Endothelial cell of umbilical vein (primary cell): ENCODE measurements at regions not wholly inside any gene's neighbourhood (a gene's known extent, or its start where the extent isn't known, plus 50 kb on each side); places are given as distances from the start of the nearest gene placed in this dataset.

Experiments
- BruUV-seq: library from RNA; stranded (reverse); fragments of 400-500 nt; replicated peaks from 2 replicates; lab custom pipeline; 2021; lab: Mats Ljungman, UMichigan
- CTCF ChIA-PET: fragments of 300-600, 350-600 bp; sonication (Branson Sonifier 250); formaldehyde crosslinking; loops from one replicate; lab custom pipeline; 2021; ENCODE audit warnings: antibody characterized with exemption, inconsistent platforms; lab: Charles Lee
- POLR2A ChIA-PET: fragments of 300-600, 350-600 bp; sonication (Branson Sonifier 250); formaldehyde crosslinking; loops from one replicate; lab custom pipeline; 2021; ENCODE audit warnings: antibody characterized with exemption, inconsistent platforms; lab: Charles Lee
- DNase-seq: peaks from one replicate; pipeline ENCODE4 v3.0.0-alpha.2; 2011; ENCODE audit warnings: low read depth, low spot score
- FAIRE-seq: peaks from 2 replicates; lab custom pipeline; 2011; peaks lifted over from hg19 to GRCh38; lab: Jason Lieb, UNC
- H2AFZ ChIP-seq: 2 replicates; pipeline ENCODE4 v1.6.0; 2012; ENCODE audit warnings: low read depth, low read length, control low read depth, inconsistent platforms
- H3K27ac ChIP-seq: 2 replicates; pipeline ENCODE4 v1.5.1; 2011; ENCODE audit warnings: low read depth, mild to moderate bottlenecking, control low read depth, low read length, moderate library complexity; ENCODE audit not compliant: insufficient read depth
- H3K27me3 ChIP-seq, 2 experiments: 2 replicates each; pipeline versions ENCODE4 v1.6.0 to v1.6.1; 2011; ENCODE audit warnings: low read length in 2 of 2, mixed read lengths in 1 of 2; ENCODE audit not compliant: control insufficient read depth in 2 of 2, insufficient read depth in 2 of 2
- H3K36me3 ChIP-seq, 2 experiments: 2 replicates in 1 of 2; 3 replicates in 1 of 2; pipeline ENCODE4 v1.5.1; 2011; ENCODE audit warnings: low read length in 2 of 2, mild to moderate bottlenecking in 1 of 2, moderate library complexity in 1 of 2; ENCODE audit not compliant: control insufficient read depth in 2 of 2, insufficient read depth in 2 of 2; ENCODE audit errors: extremely low read depth in 1 of 2
- H3K4me1 ChIP-seq: 3 replicates; pipeline ENCODE4 v1.5.1; 2011; ENCODE audit warnings: mild to moderate bottlenecking, low read length; ENCODE audit not compliant: control insufficient read depth, insufficient read depth; ENCODE audit errors: extremely low read depth
- H3K4me2 ChIP-seq: 2 replicates; pipeline ENCODE4 v1.6.1; 2011; ENCODE audit warnings: low read length, control low read depth, mixed read lengths; ENCODE audit not compliant: insufficient read depth
- H3K4me3 ChIP-seq, 3 experiments: fragments of 200-600 bp in 1 of 3; sonication (generic), shearing (Covaris generic) in 1 of 3; replicated peaks in 1 of 3; 2 replicates each; pipeline ENCODE4 v1.5.1; 2011 to 2016; ENCODE audit warnings: control low read depth in 3 of 3, low read length in 3 of 3, mild to moderate bottlenecking in 2 of 3, inconsistent platforms in 1 of 3, low read depth in 1 of 3, moderate library complexity in 1 of 3; ENCODE audit not compliant: insufficient read depth in 1 of 3
- H3K79me2 ChIP-seq: 2 replicates; pipeline ENCODE4 v1.6.0; 2012; ENCODE audit warnings: low read length, inconsistent platforms; ENCODE audit not compliant: control insufficient read depth, insufficient read depth
- H3K9ac ChIP-seq: replicated peaks from 2 replicates; pipeline ENCODE3; 2011; ENCODE audit warnings: low read length, control low read depth; ENCODE audit not compliant: insufficient read depth; ENCODE audit errors: extremely low read depth
- H3K9me1 ChIP-seq: replicated peaks from 3 replicates; pipeline ENCODE4 v1.6.0; 2011; ENCODE audit warnings: mild to moderate bottlenecking, low read length; ENCODE audit not compliant: control insufficient read depth, insufficient read depth; ENCODE audit errors: extremely low read depth
- H3K9me3 ChIP-seq: replicated peaks from 2 replicates; pipeline ENCODE4 v1.5.1; 2012; ENCODE audit warnings: low read length, inconsistent platforms; ENCODE audit not compliant: control insufficient read depth, insufficient read depth
- H4K20me1 ChIP-seq: replicated peaks from 2 replicates; pipeline ENCODE3; 2011; ENCODE audit warnings: mild to moderate bottlenecking, low read length; ENCODE audit not compliant: control insufficient read depth, insufficient read depth; ENCODE audit errors: extremely low read depth
- EZH2 ChIP-seq: IDR thresholded peaks from 2 replicates; pipeline ENCODE4 v1.6.1; 2012; ENCODE audit warnings: borderline replicate concordance, low read depth, mild to moderate bottlenecking, moderate library complexity, low read length, inconsistent platforms; ENCODE audit not compliant: severe bottlenecking
- FOS ChIP-seq: IDR thresholded peaks from 2 replicates; pipeline ENCODE4 v1.6.1; 2011; ENCODE audit warnings: mild to moderate bottlenecking, low read length, moderate library complexity, borderline replicate concordance; ENCODE audit not compliant: insufficient read depth
- GATA2 ChIP-seq: IDR thresholded peaks from 2 replicates; pipeline ENCODE4 v1.7.0; 2011; ENCODE audit warnings: low read depth, mild to moderate bottlenecking, moderate library complexity, mixed read lengths, low read length; ENCODE audit not compliant: insufficient read length, insufficient read depth
- JUN ChIP-seq: IDR thresholded peaks from 2 replicates; pipeline ENCODE4 v1.6.1; 2011; ENCODE audit warnings: borderline replicate concordance, low read depth; ENCODE audit not compliant: insufficient read length, insufficient read depth
- MYC ChIP-seq: IDR thresholded peaks from one replicate; pipeline ENCODE4 v1.6.1; 2011; ENCODE audit warnings: mild to moderate bottlenecking, low read depth, low read length
- POLR2A ChIP-seq: IDR thresholded peaks from 2 replicates; pipeline ENCODE4 v1.6.1; 2012; ENCODE audit warnings: low read depth, mild to moderate bottlenecking, control low read depth, low read length
- POLR2AphosphoS5 ChIP-seq: IDR thresholded peaks from 2 replicates; pipeline ENCODE4 v1.6.1; 2012; ENCODE audit warnings: low read depth, mild to moderate bottlenecking, control low read depth, low read length, moderate library complexity; ENCODE audit not compliant: insufficient read depth
- dilution Hi-C: fragments of 300-500 bp; cut with MboI; formaldehyde crosslinking; loops from one replicate; pipeline ENCODE4 v1.15.0; 2019; ENCODE audit warnings: low sequenced_read_pairs; ENCODE audit not compliant: extremely low pct_ligation_motif_present
- intact Hi-C: fragments of 100-400 bp; cut with micrococcal nuclease; formaldehyde crosslinking; loops from one replicate; pipeline ENCODE4 v1.10.0; 2022
- TF ChIP-seq, protein P1 (sequence below): IDR thresholded peaks from 2 replicates; pipeline ENCODE4 v1.6.1; 2011; ENCODE audit not compliant: insufficient read depth, insufficient read length
- TF ChIP-seq, protein P2 (sequence below), 2 donors: IDR thresholded peaks; 1 replicate in 1 of 2; 2 replicates in 1 of 2; pipeline ENCODE4 v1.5.1; 2011; ENCODE audit warnings: low read length in 2 of 2, mild to moderate bottlenecking in 2 of 2, moderate library complexity in 2 of 2, control low read depth in 1 of 2, inconsistent platforms in 1 of 2, low read depth in 1 of 2; ENCODE audit not compliant: insufficient read depth in 1 of 2; ENCODE audit errors: extremely low read depth in 1 of 2

DNA sequence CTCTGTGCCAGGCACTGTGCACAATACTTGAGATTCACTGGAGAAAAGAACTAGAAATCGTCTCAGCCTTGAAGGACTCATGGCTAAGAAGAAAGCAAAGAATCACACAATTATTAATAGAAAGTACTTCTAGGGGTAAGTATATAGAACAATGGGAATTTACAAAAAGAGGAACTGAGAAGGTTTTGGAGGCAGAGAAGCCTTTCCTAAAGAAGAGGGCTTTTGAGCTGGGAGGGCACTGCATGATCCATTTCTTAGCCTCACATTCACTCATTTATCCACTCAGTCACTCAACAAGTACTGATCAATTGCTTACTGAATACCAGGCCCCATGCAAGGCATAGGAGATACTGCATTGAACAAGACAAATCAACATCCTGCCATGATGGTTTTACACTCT lies 113.5 kb downstream of the TMEM114 start:
- Histone ChIP-seq H3K79me2 (no peaks in the 10 kb centered on the region), H3K27me3 (no peaks in the 10 kb centered on the region), H3K4me1 (no peaks in the 10 kb centered on the region), H3K4me3 (no peak overlapping the region), H4K20me1 (no peaks in the 10 kb centered on the region), H2AFZ (no peak overlapping the region), H3K4me2 (no peak overlapping the region), H3K27ac (no peak overlapping the region), H3K9me1 (no peaks in the 10 kb centered on the region), H3K9ac (no peak overlapping the region), H3K9me3 (peaks cover 2% of the 10 kb centered on the region), H3K36me3 (no peaks in the 10 kb centered on the region)
- dilution Hi-C loops = no loop called here
- FAIRE-seq = no peak
- intact Hi-C loops = no loop called here
- TF ChIP-seq, protein P1, sequence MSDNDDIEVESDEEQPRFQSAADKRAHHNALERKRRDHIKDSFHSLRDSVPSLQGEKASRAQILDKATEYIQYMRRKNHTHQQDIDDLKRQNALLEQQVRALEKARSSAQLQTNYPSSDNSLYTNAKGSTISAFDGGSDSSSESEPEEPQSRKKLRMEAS = no peak
- TF ChIP-seq GATA2 (no peak), POLR2AphosphoS5 (no peak), JUN (no peak), FOS (no peak)
- ChIA-PET CTCF (no interaction called here), POLR2A (no interaction called here)
- BruUV-seq = no TSS peak
- no peak for DNase-seq

DNA sequence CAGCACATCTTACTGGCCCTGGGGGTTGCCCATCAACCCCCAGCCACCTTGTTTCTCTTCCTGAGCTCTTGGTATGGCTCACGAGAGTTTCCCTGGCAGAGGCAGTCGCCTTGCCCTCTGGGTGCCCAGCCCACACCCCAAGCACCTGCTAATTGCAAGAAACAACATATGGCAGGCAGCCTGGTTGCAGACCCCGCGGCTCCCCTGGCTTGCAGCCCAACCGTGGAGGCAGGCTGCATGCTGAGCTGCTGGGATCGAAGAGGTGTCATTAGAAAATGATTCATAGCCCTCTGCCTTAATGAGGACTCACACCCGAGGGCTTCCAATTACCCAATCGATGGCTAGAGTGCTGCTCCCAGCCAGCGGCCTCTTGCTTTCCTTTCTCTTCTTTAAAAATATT lies 115.7 kb downstream of the TMEM114 start:
- Histone ChIP-seq H3K4me2 (no peak overlapping the region), H3K9ac (no peak overlapping the region), H3K27ac (no peak overlapping the region), H3K9me3 (peaks cover 2% of the 10 kb centered on the region), H3K27me3 (no peaks in the 10 kb centered on the region), H2AFZ (no peak overlapping the region), H3K9me1 (no peaks in the 10 kb centered on the region), H3K36me3 (no peaks in the 10 kb centered on the region), H3K79me2 (no peaks in the 10 kb centered on the region), H3K4me3 (no peak overlapping the region), H4K20me1 (no peaks in the 10 kb centered on the region), H3K4me1 (no peaks in the 10 kb centered on the region)
- ChIA-PET POLR2A (no interaction called here), CTCF (no interaction called here)
- no TSS peak for BruUV-seq
- FAIRE-seq = no peak
- dilution Hi-C loops (no loop called here), intact Hi-C loops (no loop called here)
- no peak for DNase-seq
- TF ChIP-seq JUN (no peak), POLR2AphosphoS5 (no peak), GATA2 (no peak), MYC (no peak), FOS (no peak), POLR2A (no peak), EZH2 (no peak)
- TF ChIP-seq, protein P1 = no peak
- TF ChIP-seq, protein P2, sequence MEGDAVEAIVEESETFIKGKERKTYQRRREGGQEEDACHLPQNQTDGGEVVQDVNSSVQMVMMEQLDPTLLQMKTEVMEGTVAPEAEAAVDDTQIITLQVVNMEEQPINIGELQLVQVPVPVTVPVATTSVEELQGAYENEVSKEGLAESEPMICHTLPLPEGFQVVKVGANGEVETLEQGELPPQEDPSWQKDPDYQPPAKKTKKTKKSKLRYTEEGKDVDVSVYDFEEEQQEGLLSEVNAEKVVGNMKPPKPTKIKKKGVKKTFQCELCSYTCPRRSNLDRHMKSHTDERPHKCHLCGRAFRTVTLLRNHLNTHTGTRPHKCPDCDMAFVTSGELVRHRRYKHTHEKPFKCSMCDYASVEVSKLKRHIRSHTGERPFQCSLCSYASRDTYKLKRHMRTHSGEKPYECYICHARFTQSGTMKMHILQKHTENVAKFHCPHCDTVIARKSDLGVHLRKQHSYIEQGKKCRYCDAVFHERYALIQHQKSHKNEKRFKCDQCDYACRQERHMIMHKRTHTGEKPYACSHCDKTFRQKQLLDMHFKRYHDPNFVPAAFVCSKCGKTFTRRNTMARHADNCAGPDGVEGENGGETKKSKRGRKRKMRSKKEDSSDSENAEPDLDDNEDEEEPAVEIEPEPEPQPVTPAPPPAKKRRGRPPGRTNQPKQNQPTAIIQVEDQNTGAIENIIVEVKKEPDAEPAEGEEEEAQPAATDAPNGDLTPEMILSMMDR (IDR thresholded peaks at IDR 0.05; ENCODE audit: extremely low read depth in 1 of 2, insufficient read depth in 1 of 2, low read depth in 1 of 2, low read length in 2 of 2) = no peak
